ENCODE measurements at regions not wholly inside any gene's neighbourhood (a gene's known extent, or its start where the extent isn't known, plus 50 kb on each side); places are given as distances from the start of the nearest gene placed in this dataset.

DNA sequence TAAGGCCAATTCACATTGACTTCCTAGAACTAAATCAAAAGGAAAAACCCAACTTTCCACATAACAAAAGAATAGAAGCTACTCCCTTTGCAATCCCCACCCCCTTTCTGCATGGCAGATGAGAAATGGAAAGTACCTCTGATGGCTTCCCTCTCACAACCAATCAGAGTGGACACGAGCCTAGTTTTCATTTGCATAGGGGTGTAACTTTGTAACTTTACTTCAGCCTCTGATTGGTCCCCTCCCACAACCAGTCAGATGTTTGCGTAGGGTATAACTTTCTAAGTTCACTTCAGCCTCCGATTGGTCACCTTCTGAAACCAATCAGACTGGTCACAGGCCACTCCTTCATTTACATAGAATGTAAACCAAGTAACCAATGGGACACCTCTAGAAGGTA is 328.5 kb downstream of the CDH26 start (continued):
- no peak for TF ChIP-seq CHD7 (IDR thresholded peaks at IDR 0.05; ENCODE audit: insufficient replicate concordance, low read length)
- TF ChIP-seq SP1 (IDR thresholded peaks at IDR 0.05; ENCODE audit: low read depth, low read length) = no peak
- no peak for TF ChIP-seq RBBP5 (IDR thresholded peaks at IDR 0.05; ENCODE audit: borderline replicate concordance, low read depth, low read length)
- TF ChIP-seq KDM4A (IDR thresholded peaks at IDR 0.05; ENCODE audit: low read depth, low read length, severe bottlenecking) = no peak
- no peak for TF ChIP-seq BRCA1 (IDR thresholded peaks at IDR 0.05; ENCODE audit: low read depth, low read length)
- TF ChIP-seq POLR2A (IDR thresholded peaks at IDR 0.05; ENCODE audit: control extremely low read depth in 1 of 2, low read depth in 2 of 2, low read length in 2 of 2) = no peak
- no peak for TF ChIP-seq HDAC6 (IDR thresholded peaks at IDR 0.05; ENCODE audit: low read depth, low read length)

All from H1 (cell line).